Loucy (cell line): ENCODE measurements at regions not wholly inside any gene's neighbourhood (a gene's known extent, or its start where the extent isn't known, plus 50 kb on each side); places are given as distances from the start of the nearest gene placed in this dataset.

Experiments
- CTCF ChIP-seq: fragments of 200-600 bp; sonication (generic); conservative IDR thresholded peaks from 2 replicates; pipeline ENCODE4 v1.5.1; 2014; ENCODE audit warnings: mild to moderate bottlenecking, antibody characterized with exemption, low read length
- EZH2phosphoT487 ChIP-seq: fragments of 200-600 bp; IDR thresholded peaks from 2 replicates; pipeline ENCODE4 v1.6.1; 2018; ENCODE audit warnings: antibody characterized with exemption, mild to moderate bottlenecking, moderate library complexity, borderline replicate concordance

- TF ChIP-seq CTCF = no peak
- no peak for TF ChIP-seq EZH2phosphoT487
These were observed 140.5 kb upstream of the AADAT start for GRCh38 chr4:170230242-170230641.
